LoVo (cell line): ENCODE measurements at regions not wholly inside any gene's neighbourhood (a gene's known extent, or its start where the extent isn't known, plus 50 kb on each side); places are given as distances from the start of the nearest gene placed in this dataset.
"Not testable (repeated sequence)": the region's sequence is repeated elsewhere in the genome, so short reads cannot be mapped to it uniquely, and the experiment has no call there.

Experiments used
- DNase-seq: peaks from one replicate; pipeline ENCODE4 v3.0.0-alpha.2; 2016; ENCODE audit warnings: low spot score

DNA sequence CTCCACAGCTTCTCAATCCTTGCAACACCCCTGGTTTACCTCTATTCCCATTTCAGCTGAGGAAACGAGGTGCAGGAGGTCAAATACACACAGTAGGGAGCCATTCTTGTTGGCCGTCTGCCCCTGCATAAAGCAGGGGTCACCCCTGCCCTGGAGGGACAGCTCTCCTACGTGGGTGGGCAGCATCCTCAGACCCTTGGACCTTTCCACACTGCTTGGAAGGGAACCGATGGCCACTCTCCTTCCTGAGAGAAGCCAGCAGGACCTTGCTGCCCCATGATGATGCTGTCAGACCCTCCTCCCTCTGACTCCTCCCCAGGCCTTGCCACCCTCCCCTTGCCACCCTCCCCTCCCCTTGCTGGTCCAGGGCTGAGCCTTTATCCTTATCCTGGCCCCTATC is 121.1 kb upstream of the SYT13 start:
- DNase-seq: no peak

GRCh38 chr11:45405916-45406670 is 120.0 kb upstream of the SYT13 start:
- no peak for DNase-seq

- not testable (repeated sequence) for DNase-seq
Measured at GRCh38 chr11:45403521-45403920, 117.4 kb upstream of the SYT13 start.

DNA sequence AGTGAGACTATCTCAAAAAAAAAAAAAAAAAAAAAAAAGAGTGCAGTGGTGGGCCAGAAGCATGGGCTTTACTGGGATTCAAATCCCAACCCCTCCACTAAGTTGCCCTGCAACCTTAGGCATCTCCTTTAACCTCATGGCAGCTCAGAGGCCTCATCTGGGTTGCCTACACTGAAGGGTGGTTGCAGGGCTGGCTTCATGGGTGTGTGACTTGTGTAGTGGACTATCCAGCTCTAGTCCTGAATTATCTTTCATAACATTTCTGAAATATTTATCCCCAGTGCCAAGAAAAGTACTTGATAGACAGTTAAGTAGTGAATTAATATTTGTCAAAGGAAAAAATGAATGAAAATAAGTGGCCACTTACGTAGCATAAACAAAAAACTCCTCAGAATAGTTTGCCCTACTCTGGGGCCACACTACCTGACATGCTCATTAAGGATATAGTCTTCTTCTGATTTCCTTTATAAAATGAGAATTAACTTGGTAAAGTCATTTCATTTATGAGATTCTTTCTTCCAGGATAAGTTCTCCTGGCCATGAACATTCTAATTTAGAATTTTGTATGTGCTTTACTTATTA is 116.0 kb upstream of the SYT13 start:
- no peak for DNase-seq

GRCh38 chr11:45400591-45400990 is 114.5 kb upstream of the SYT13 start:
- DNase-seq: no peak

DNA sequence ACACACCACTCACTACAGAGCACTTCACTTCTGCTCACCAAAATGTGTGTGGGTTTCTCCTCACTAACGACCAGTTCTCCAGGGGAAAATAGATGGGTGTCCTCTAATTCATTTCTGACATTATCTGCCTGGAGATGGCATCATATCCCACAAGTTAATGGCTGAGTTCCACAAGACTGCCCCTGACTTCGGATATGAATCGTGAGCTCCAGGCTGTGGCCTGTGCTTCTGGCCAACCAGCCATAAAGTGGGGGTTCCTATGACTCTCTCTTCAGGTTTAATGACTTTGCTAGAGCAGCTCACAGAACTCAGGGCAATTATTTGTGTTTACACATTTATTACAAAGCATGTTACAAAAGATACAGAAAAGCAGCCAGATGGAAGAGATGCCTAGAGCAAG is 113.0 kb upstream of the SYT13 start:
- DNase-seq: no peak

DNA sequence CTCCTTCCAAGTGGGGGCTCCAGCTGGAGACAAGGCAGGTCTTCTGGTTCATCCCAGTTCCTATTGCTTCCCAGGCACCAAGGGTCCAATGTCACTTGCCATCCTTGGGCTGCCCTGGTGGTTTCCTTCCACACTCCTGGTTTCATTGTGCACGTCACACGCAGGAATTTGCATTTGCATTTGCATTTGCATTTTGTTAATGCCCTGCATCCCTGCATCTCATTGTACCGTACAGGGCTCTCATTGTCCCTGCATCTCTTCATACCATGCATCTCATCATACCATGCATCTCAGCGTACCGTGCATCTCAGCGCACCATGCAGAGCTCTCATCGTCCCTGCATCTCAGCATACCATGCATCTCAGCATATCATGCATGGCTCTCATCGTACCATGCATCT is 112.2 kb upstream of the SYT13 start:
- DNase-seq: no peak

GRCh38 chr11:45396394-45396793 is 110.3 kb upstream of the SYT13 start:
- no peak for DNase-seq

DNA sequence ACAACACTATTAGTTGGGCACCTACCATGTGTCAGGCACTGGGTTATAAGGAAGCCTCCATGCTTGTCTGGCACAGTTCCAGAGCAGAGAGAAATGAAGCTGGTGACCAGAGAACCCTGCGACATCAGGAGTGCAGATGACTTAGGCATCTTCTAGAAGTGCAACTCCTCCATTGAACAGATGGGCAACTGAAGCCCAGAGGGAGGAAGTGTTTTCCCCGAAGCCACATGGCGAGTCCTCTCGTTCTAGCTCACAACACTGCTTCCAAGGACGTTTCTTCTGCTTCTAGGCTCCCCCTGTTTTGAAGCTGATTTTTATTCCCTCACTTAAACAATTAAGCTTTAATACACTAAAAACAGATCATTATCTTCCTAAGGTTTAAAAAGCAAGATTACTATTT is 109.8 kb upstream of the SYT13 start:
- no peak for DNase-seq

GRCh38 chr11:45395421-45395820 is 109.3 kb upstream of the SYT13 start:
- no peak for DNase-seq

DNA sequence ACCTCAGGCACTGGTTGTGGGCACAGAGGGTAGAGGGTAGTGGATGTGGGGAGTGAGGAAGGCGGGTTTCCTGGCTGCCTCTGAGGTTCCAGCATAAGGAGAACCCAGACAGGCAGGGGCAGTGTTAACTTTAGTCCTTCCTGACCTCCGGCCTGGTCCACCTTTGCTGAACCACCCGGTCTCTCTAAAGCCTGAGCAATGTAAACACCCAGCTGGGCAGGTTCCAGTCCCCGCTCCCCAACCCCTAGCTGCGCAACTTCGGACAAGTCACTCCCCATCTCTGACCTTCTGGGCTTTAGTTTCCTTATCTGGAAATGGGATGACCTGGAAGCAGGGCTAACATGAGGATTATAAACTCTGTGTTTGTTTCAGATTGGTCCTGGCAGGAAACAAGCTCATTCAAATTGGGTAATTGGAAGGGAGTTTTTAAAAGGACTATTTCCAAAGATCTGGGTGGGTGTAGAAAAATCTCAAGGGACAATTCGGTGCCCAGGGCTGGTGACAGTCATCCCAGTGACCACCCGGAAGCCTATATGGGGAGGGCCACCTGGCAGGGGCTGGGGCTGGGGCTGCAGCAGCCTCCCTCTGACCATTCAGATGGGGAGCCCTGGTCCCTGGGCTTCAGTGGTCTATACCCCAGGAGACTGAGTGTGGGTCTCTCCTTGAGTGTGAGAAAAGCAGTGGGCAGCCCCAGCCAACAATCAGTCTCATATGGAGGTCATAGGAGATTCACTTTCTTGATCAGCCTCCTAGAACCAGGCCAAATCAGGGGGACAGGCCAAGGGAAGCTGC is 108.3 kb upstream of the SYT13 start:
- no peak for DNase-seq

GRCh38 chr11:45393826-45394225 is 107.7 kb upstream of the SYT13 start:
- DNase-seq: no peak

DNA sequence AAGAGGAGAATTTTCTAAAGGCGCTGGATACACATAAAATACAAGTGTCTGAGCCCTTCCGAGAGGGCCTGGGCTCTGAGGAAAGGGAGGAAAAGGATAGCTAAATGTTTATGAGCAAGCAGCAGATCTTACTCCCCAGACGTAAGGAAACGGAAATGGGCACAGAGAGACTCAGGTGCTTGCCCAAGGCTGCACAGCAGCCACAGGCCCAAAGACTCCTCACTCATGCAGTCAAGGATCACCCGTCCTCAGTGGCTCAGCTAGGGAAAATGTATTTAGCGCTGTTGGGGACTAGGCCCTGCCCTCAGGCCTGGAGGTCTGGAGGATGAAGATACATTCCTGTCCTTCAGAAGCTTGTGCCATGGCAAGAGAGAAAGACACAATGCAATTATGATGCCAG is 107.2 kb upstream of the SYT13 start:
- no peak for DNase-seq

- DNase-seq: no peak
Measured at GRCh38 chr11:45392591-45393091, 106.5 kb upstream of the SYT13 start.

DNA sequence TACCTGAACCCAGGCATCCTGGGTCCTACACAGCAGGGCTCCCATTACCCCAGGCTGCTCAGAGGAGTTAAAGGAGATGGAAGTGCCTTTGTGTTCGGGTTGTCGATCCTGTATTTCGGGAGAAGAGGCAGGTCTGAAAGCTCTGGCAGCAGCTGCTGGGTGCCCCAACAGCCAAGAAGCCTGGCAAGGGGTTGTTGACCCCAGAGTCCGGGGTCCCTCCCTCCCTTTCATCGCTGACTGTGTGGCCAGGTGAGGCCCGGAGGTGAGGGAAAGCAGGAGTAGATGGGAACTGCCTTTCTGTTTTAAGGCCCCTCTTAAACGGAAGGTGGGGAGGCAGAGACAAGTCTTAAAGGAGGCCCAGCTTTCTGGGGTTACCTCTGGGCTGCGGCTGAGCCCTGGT is 106.0 kb upstream of the SYT13 start:
- no peak for DNase-seq

- no peak for DNase-seq
Measured at GRCh38 chr11:45391168-45391850, 105.2 kb upstream of the SYT13 start.

DNA sequence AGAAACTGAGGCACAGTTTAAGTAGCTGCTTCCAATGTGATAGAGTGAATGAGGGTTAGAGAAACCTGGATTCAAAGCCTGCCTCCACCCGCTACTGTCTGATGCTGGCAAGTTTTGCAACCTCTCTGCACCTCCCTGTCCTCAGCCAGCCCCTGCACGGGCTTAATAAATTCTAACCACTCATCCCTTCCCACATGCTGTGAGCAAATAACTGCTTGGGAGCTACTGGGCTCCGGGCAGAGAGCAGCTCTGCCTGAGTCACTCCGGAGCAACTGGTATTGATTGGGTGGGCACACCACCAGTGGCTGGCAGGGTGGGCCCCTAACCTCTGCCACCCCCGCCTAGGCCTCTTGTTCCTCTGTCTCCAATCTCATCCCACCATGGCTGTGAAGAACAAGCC is 104.3 kb upstream of the SYT13 start:
- DNase-seq: no peak

- DNase-seq: no peak
Measured at GRCh38 chr11:45388472-45388871, 102.3 kb upstream of the SYT13 start.

- not testable (repeated sequence) for DNase-seq
Measured at GRCh38 chr11:45387885-45388284, 101.7 kb upstream of the SYT13 start.

DNA sequence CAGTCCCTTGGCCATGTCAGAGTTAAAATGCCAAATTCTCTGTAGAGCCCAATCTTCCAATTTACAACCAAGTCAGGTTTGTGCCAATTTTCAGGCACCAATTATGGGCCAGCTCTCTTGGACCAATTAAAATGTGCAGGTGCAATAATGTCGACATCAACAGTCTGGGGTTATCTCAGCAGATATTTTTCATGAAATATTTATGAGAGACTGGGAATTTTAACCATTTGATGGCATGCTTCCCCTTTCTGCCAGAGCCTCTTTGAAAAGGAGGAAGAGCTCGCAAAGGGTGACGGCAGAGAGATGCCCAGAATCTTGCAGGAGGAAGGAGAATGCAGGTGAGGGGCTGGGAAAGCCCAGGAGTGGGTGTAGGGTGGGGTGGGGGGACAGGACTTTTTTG is 100.8 kb upstream of the SYT13 start:
- no peak for DNase-seq

- no peak for DNase-seq
Measured at GRCh38 chr11:45385844-45386243, 99.7 kb upstream of the SYT13 start.

DNA sequence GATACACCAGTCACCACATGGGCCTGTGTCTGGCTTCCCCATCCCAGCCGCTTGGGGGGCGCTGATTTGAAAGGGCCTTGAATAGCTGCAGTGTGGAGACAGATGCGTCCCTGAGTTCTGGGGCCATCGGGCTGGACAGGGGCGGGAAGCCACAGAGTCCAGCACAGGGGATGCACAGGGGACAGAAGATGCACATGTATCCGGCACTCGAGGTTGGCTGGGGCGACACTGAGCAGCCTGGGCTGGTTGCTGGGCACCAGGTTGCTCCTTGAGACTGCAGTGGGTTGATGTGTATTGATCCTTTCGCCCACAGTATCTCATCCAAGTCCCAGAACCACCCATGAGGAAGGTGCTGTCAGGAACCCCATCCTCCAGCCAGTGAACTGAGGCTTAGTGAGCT is 99.3 kb upstream of the SYT13 start:
- no peak for DNase-seq
